HG02798 (cell line): ENCODE measurements at regions not wholly inside any gene's neighbourhood (a gene's known extent, or its start where the extent isn't known, plus 50 kb on each side); places are given as distances from the start of the nearest gene placed in this dataset.

Experiments used
- ATAC-seq: cut with Tn5 transposase; IDR thresholded peaks from one replicate; pipeline ENCODE4 v1.9.1; 2021; ENCODE audit warnings: mild to moderate bottlenecking; ENCODE audit not compliant: unreplicated experiment, poor library complexity

GRCh38 chr2:149739171-149739882 lies 151.8 kb upstream of the MMADHC start:
- ATAC-seq: no peak

- no peak for ATAC-seq
These were observed 151.2 kb upstream of the MMADHC start for GRCh38 chr2:149738767-149739166.

DNA sequence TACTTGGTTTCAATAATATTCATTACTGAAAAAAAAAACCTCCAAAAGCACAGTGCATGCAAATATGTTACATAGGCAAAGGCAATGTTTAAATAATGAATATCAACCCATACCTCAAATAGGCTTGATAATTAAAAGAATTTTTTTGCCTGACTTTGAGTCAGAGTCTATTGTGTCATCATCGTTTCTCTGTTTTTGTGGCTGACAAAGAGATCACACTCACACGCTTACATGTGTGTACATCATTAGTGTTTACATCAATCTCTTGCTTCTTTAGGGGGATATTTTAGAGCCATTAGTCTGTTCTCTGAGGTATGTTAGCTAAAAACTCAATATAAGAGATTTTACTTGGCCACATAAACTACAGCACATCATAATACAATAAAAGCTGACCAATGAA lies 150.3 kb upstream of the MMADHC start:
- ATAC-seq: no peak

DNA sequence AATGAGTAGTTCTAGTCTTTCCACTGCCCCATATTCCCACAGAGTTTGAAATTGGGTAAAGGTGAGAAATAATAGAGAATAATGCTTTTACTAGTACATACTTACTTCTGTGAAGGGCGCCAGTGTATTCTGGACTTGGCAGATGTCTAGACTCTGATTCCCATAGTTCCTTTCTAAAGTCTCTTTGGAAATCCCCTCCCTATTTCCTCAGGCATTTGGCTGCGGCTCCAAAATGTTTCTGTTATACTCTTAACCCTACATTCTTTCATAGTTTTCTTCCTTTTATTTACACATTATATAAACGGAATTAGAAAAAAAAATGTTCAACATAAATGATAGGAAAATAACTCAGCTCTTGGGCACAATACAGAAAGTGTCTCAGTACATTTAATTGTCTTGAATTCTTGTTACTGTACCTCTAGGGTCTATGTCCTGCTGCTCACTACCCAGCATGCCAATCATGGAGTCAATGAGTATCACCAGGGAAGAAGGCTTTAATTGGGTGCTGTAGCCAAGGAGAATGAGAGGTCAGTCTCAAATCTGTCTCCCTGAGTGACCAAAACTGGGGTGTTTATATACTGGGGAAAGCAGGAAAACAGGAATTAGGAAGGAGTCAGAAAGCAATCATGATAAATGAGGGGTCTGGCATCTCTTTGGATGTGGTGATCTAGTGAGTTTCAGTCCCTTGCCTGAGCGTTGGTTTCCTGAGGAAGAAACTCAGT lies 147.8 kb upstream of the MMADHC start:
- no peak for ATAC-seq

GRCh38 chr2:149733936-149734685 lies 146.5 kb upstream of the MMADHC start:
- ATAC-seq: no peak

DNA sequence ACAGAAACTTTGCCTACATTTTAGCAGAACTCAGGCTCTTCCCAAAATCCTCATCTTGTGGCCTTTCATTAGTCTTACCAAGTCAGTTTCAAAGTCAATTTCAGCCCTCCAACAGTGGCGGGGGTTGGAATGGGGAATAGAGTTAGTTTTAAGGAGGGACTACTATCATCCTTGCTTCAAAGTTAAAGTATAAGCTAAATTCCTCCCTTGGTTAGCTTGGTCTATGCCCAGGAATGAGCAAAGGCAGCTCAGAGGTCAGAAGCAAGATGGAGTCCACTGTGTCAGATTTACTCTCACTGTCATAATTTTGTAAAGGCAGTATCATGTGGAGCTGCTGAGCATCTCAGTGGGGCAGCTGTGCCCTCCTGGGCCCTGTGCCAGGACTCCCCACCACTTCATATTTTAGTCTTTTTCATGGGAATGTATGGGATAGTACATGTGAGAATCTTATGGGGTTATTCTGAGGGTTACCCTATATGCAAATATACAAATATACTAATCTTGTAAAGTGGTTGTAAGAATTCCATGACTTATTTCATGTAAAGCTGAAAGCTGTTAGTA lies 145.2 kb upstream of the MMADHC start:
- ATAC-seq: no peak

GRCh38 chr2:149732001-149732685 lies 144.6 kb upstream of the MMADHC start:
- ATAC-seq: no peak

DNA sequence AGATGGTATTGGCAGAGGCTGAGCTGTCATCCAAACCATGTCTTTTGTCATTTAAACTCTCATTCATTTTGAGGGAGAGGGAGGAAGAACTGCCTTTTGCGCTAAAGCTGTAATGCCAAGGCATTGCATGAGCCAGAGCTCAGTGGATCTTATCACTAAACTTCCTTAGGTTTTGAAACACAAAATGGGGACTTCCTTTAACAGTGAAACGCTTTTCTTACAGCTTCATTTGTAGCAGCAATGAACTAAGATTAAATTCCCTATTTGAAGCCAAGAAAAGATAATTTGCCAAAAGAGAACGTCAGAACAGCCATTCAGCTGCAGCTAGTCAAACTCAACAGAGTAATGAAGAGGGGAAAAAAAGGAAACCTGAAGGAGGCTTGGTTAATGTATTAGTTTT lies 143.5 kb upstream of the MMADHC start:
- ATAC-seq: no peak

DNA sequence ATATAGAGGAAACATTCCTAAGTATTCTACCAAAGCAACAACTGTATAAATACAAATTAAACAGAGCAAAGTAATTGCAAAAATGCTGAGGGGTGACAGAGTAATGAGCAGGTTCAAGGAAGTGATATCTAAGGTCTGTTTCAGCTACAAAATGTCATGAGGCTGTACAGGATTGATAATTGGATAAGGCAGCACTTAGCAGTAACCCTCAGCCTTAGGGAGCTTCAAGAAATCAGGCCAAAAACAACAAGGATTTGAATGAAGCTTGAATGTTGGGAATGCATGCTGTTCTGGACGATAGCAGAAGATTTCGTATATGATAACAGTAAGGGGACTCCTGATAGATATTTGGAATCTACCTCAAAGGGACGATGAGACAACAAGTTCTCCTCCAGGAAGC lies 142.0 kb upstream of the MMADHC start:
- ATAC-seq: no peak

DNA sequence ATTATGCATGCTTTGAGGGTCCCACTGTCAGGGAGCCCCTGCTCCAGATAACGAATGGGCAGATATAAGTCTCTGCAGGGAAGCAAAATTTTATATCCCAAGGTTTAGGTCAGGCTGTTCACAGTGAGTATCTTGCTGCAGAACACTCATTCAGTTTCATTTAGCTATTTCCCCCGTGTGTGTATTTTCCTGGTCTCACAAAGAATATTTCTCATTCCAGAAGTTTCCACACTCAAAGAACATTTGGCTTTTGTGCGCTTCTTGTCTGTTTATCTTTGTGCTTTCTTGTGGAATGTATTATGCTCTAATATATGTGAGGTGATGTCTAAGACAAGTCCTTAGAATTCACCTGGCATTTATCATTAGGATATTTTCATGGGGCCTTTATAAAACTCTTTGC lies 140.4 kb upstream of the MMADHC start:
- no peak for ATAC-seq

DNA sequence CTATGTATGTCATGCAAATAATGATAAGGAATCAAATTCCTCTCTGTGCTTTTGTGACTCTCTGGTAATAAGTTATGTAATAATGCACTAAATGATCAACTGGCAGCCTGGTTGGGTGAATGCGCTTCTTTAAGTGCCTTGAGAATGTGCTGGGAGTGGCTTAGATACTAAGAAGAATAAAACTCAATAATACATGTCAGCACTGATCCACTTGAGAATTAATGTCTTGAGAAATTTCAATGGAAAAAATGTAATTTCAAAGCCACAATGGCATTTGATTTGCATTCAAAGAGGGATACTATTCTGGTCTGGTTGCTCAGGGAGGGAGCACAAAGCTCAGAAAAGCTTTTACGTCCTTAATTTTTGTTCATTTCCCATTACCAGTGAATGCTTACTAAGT lies 137.7 kb upstream of the MMADHC start:
- ATAC-seq: no peak

- no peak for ATAC-seq
These were observed 136.5 kb upstream of the MMADHC start for GRCh38 chr2:149724091-149724490.

DNA sequence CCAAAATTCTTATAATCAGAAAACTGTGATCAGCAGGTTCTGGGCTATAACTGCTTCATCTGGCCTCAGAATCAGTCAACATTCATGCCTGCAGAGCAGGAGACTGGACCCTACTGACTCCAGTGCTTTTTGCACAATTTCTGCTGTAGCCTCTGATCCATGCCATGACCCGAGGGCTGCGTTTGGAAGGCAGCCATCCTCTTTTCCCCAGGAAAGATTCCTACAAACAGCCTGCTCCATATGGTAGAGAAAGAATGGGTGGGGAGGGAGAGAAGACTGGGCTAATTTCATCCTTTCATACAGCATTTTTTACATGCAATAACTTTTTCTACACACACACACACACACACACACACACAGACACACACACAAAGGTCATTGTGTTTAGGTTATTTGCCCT lies 133.0 kb upstream of the MMADHC start:
- no peak for ATAC-seq

DNA sequence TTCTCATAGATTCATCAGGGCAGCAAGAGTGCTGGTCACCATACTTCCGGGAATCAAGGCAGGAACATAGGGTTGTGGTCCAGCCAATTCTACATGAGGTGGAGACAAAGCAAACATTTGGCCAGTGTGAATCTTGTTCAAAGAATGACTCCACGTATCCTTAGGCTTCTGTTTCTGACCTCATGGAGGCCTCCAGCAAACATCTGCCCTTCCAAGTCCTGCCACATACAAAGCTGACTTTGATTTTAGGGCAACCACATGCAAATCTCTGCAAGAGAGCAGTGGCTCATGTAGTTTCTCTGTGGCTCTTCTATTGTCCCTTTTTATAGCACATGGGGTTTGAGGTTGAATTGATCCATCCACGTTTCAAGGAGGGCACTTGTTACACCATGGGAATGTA lies 132.1 kb upstream of the MMADHC start:
- ATAC-seq: no peak

GRCh38 chr2:149716687-149717086 lies 129.1 kb upstream of the MMADHC start:
- ATAC-seq: no peak

DNA sequence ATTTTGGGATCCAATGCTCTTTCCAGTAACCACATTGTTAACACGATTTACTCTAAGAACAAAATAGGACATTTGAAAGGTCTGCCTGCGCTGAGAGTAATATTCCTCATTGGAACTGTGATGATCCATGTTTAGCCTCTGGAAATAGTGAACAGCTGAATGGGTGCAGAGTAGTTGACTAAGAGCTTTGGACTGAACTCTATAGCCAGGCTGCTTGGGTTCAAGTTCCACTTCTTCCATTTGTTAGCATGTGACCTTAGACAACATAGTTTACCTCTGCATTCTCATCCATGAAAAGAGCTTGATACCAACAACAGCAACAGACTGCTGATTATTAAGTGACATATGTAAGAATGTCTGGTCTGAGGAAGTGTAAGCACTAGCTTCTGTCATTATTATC lies 128.3 kb upstream of the MMADHC start:
- ATAC-seq: no peak

DNA sequence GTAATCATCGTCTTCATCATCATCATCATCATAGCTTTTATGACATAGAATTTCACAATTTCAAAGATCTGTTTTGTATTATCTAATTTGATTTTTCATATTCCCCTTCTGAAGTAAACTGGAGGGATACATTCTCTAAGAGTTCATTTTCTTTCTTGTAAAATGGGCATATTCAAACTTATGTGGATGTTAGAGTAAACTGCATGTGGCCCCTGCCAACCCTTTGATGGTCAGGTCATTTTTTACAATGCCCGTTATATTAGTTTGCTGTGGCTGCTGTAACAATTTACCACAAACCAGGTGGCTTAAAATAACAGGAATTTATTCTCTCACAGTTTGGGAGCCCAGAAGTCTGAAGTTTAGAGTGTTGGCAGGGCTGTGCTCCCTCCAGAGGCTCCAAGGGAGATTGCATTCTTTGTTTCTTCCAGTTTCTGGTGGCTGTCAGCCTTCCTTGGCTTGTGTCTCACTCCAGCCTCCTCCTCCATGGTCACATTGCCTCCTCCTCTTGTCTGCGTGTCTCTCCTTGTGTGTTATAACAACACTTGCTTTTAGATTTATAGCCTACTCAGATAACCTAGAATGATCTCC lies 127.5 kb upstream of the MMADHC start:
- peak; percentile 64 for ATAC-seq

GRCh38 chr2:149709496-149710263 lies 122.1 kb upstream of the MMADHC start:
- no peak for ATAC-seq

GRCh38 chr2:149703281-149703680 lies 115.7 kb upstream of the MMADHC start:
- ATAC-seq: no peak
